ENCODE measurements at regions not wholly inside any gene's neighbourhood (a gene's known extent, or its start where the extent isn't known, plus 50 kb on each side); places are given as distances from the start of the nearest gene placed in this dataset.

GRCh38 chr2:160810406-160810805 lies 316.8 kb upstream of the RBMS1 start:
- no peak overlapping the region; the same call in 1 of the 2 replicates for H2AFZ ChIP-seq
- peaks cover 2% of the 10 kb centered on the region for H3K27me3 Mint-ChIP-seq (ENCODE audit: insufficient read depth, low read depth, poor library complexity)
- DNase-seq (ENCODE audit: low spot score) (no peak), ATAC-seq (no peak)
- H3K36me3 Mint-ChIP-seq (ENCODE audit: low read depth): peaks cover 17% of the 10 kb centered on the region
- H3K9me3 Mint-ChIP-seq: peaks cover 22% of the 10 kb centered on the region
- no peak overlapping the region for H3K27ac ChIP-seq (ENCODE audit: low read depth)
- no peaks in the 10 kb centered on the region for H3K79me2 ChIP-seq (replicated peaks; ENCODE audit: insufficient read depth)
- no peak overlapping the region for H3K4me3 Mint-ChIP-seq
- H3F3A ChIP-seq (replicated peaks; ENCODE audit: low read depth): no peaks in the 10 kb centered on the region
- H3K4me1 Mint-ChIP-seq: no peaks in the 10 kb centered on the region
- no peak overlapping the region for H3K27ac Mint-ChIP-seq
- no peak overlapping the region for H3K4me3 ChIP-seq
- H4K20me1 ChIP-seq (replicated peaks; ENCODE audit: insufficient read depth): no peaks in the 10 kb centered on the region
- no peaks in the 10 kb centered on the region for H3K27me3 ChIP-seq (ENCODE audit: insufficient read depth)
- TF ChIP-seq STAT1 (IDR thresholded peaks at IDR 0.05; ENCODE audit: unreplicated experiment) (no peak), EZH2phosphoT487 (IDR thresholded peaks at IDR 0.05; ENCODE audit: unreplicated experiment) (no peak), CREB1 (CRISPR knock-in tag; IDR thresholded peaks at IDR 0.05; ENCODE audit: low read depth) (no peak), NANOG (IDR thresholded peaks at IDR 0.05; ENCODE audit: borderline replicate concordance) (no peak), EZH2 (IDR thresholded peaks at IDR 0.05; ENCODE audit: low read depth, unreplicated experiment) (no peak)
- no peaks in the 10 kb centered on the region; the same call in 1 of the 2 replicates for H3K9me2 ChIP-seq (ENCODE audit: insufficient read depth)
- no peak overlapping the region for H3K4me2 ChIP-seq
- H3K4me1 ChIP-seq (ENCODE audit: insufficient read depth): no peaks in the 10 kb centered on the region
- peaks cover 4% of the 10 kb centered on the region; the same call in 1 of the 2 replicates for H3K36me3 ChIP-seq (ENCODE audit: insufficient read depth)

GRCh38 chr2:160812830-160813505 lies 319.4 kb upstream of the RBMS1 start:
- Histone ChIP-seq H3K4me3 (no peak overlapping the region), H2AFZ (no peak overlapping the region; the same call in 1 of the 2 replicates), H3K9me2 (ENCODE audit: insufficient read depth) (no peaks in the 10 kb centered on the region), H3K4me2 (no peak overlapping the region), H3K4me1 (ENCODE audit: insufficient read depth) (no peaks in the 10 kb centered on the region), H3K27me3 (ENCODE audit: insufficient read depth) (no peaks in the 10 kb centered on the region), H3K36me3 (ENCODE audit: insufficient read depth) (no peaks in the 10 kb centered on the region), H3K27ac (ENCODE audit: low read depth) (no peak overlapping the region), H3K79me2 (replicated peaks; ENCODE audit: insufficient read depth) (no peaks in the 10 kb centered on the region), H4K20me1 (replicated peaks; ENCODE audit: insufficient read depth) (no peaks in the 10 kb centered on the region), H3F3A (replicated peaks; ENCODE audit: low read depth) (no peaks in the 10 kb centered on the region)
- H3K9me3 Mint-ChIP-seq: peaks cover 3% of the 10 kb centered on the region; the same call in 1 of the 3 replicates
- peaks cover 3% of the 10 kb centered on the region; the same call in 2 of the 3 replicates for H3K36me3 Mint-ChIP-seq (ENCODE audit: low read depth)
- H3K4me3 Mint-ChIP-seq: no peak overlapping the region
- DNase-seq (ENCODE audit: low spot score) (no peak), ATAC-seq (no peak)
- no peaks in the 10 kb centered on the region for H3K27me3 Mint-ChIP-seq (ENCODE audit: insufficient read depth, low read depth, poor library complexity)
- no peaks in the 10 kb centered on the region for H3K4me1 Mint-ChIP-seq
- H3K27ac Mint-ChIP-seq: no peak overlapping the region
- TF ChIP-seq STAT1 (IDR thresholded peaks at IDR 0.05; ENCODE audit: unreplicated experiment): no peak
- no peak for TF ChIP-seq ZNF462 (CRISPR knock-in tag; IDR thresholded peaks at IDR 0.05)
- no peak for TF ChIP-seq REST (IDR thresholded peaks at IDR 0.05; ENCODE audit: unreplicated experiment)
- TF ChIP-seq NANOG (IDR thresholded peaks at IDR 0.05; ENCODE audit: borderline replicate concordance): no peak
- TF ChIP-seq CREB1 (CRISPR knock-in tag; IDR thresholded peaks at IDR 0.05; ENCODE audit: low read depth): no peak
- TF ChIP-seq POLR2AphosphoS5 (IDR thresholded peaks at IDR 0.05; ENCODE audit: low read depth): no peak
- no peak for TF ChIP-seq CTCF (conservative IDR thresholded peaks at IDR 0.05; ENCODE audit: low read depth in 2 of 2)
